Upper lobe of right lung (tissue), 1 donor: ENCODE measurements at regions not wholly inside any gene's neighbourhood (a gene's known extent, or its start where the extent isn't known, plus 50 kb on each side); places are given as distances from the start of the nearest gene placed in this dataset.

ENCODE experiments used
- ATAC-seq: fragments of 200-7000 bp; cut with Tn5 transposase; one replicate; pipeline ENCODE4 v1.9.1; 2020; ENCODE audit warnings: mild to moderate bottlenecking, moderate library complexity
- DNase-seq: peaks from one replicate; pipeline ENCODE4 v3.0.0-alpha.2; 2020
- H3K27ac ChIP-seq: fragments of 200-600 bp; one replicate; pipeline ENCODE4 v1.8.0; 2022
- H3K27me3 ChIP-seq: fragments of 200-600 bp; one replicate; pipeline ENCODE4 v1.8.0; 2022; ENCODE audit warnings: mild to moderate bottlenecking
- H3K36me3 ChIP-seq: fragments of 200-600 bp; one replicate; pipeline ENCODE4 v1.8.0; 2022
- H3K4me1 ChIP-seq: fragments of 200-600 bp; one replicate; pipeline ENCODE4 v1.8.0; 2022
- H3K4me3 ChIP-seq: fragments of 200-600 bp; one replicate; pipeline ENCODE4 v1.8.0; 2022; ENCODE audit warnings: mild to moderate bottlenecking
- H3K9me3 ChIP-seq: fragments of 200-600 bp; one replicate; pipeline ENCODE4 v1.8.0; 2022
- CTCF ChIP-seq: fragments of 200-600 bp; IDR thresholded peaks from one replicate; pipeline ENCODE4 v1.8.0; 2022; ENCODE audit warnings: antibody characterized with exemption
- intact Hi-C: fragments of 100-400 bp; cut with DNase I; formaldehyde crosslinking; loops from one replicate; pipeline ENCODE4 v1.11.0; 2022
- donor health status: DM: no; HTN: yes; CAD: no; lungs with severe emphysema.

- intact Hi-C loops, result no loop called here
- ATAC-seq, result no peak
- no peak for TF ChIP-seq CTCF
- H3K9me3 ChIP-seq, result no peaks in the 10 kb centered on the region
- H3K36me3 ChIP-seq, result no peaks in the 10 kb centered on the region
- no peak for DNase-seq
- H3K4me3 ChIP-seq, result no peak overlapping the region
- no peaks in the 10 kb centered on the region for H3K4me1 ChIP-seq
- H3K27me3 ChIP-seq, result no peaks in the 10 kb centered on the region
- no peak overlapping the region for H3K27ac ChIP-seq
Observed at GRCh38 chr1:208569181-208569580, 325.0 kb upstream of the PLXNA2 start.

GRCh38 chr1:208570362-208570761 lies 326.2 kb upstream of the PLXNA2 start:
- Histone ChIP-seq H3K27me3 (no peaks in the 10 kb centered on the region), H3K36me3 (no peaks in the 10 kb centered on the region), H3K9me3 (no peaks in the 10 kb centered on the region), H3K4me3 (no peak overlapping the region), H3K27ac (no peak overlapping the region), H3K4me1 (no peaks in the 10 kb centered on the region)
- no peak for TF ChIP-seq CTCF
- intact Hi-C loops, result no loop called here
- ATAC-seq (no peak), DNase-seq (no peak)

GRCh38 chr1:208576425-208576824 lies 332.2 kb upstream of the PLXNA2 start:
- intact Hi-C loops, result no loop called here
- Histone ChIP-seq H3K9me3 (no peaks in the 10 kb centered on the region), H3K27ac (no peak overlapping the region), H3K4me1 (no peaks in the 10 kb centered on the region), H3K36me3 (no peaks in the 10 kb centered on the region), H3K4me3 (no peak overlapping the region), H3K27me3 (no peaks in the 10 kb centered on the region)
- no peak for ATAC-seq
- no peak for TF ChIP-seq CTCF
- no peak for DNase-seq

- no peaks in the 10 kb centered on the region for H3K9me3 ChIP-seq
- no peak for ATAC-seq
- H3K27ac ChIP-seq, result no peak overlapping the region
- intact Hi-C loops, result no loop called here
- H3K4me1 ChIP-seq, result no peaks in the 10 kb centered on the region
- H3K27me3 ChIP-seq, result no peaks in the 10 kb centered on the region
- no peak for TF ChIP-seq CTCF
- DNase-seq, result no peak
- no peaks in the 10 kb centered on the region for H3K36me3 ChIP-seq
- H3K4me3 ChIP-seq, result no peak overlapping the region
Observed at GRCh38 chr1:208577381-208577905, 333.3 kb upstream of the PLXNA2 start.

- no peaks in the 10 kb centered on the region for H3K36me3 ChIP-seq
- intact Hi-C loops, result no loop called here
- H3K27me3 ChIP-seq, result no peaks in the 10 kb centered on the region
- no peaks in the 10 kb centered on the region for H3K4me1 ChIP-seq
- no peak for TF ChIP-seq CTCF
- DNase-seq, result no peak
- ATAC-seq, result no peak
- no peaks in the 10 kb centered on the region for H3K9me3 ChIP-seq
- no peak overlapping the region for H3K27ac ChIP-seq
- no peak overlapping the region for H3K4me3 ChIP-seq
Observed at GRCh38 chr1:208581209-208581608, 337.0 kb upstream of the PLXNA2 start.

GRCh38 chr1:208581667-208582066 lies 337.5 kb upstream of the PLXNA2 start:
- Histone ChIP-seq H3K9me3 (no peaks in the 10 kb centered on the region), H3K27ac (no peak overlapping the region), H3K27me3 (no peaks in the 10 kb centered on the region), H3K4me3 (no peak overlapping the region), H3K36me3 (no peaks in the 10 kb centered on the region), H3K4me1 (no peaks in the 10 kb centered on the region)
- no peak for TF ChIP-seq CTCF
- ATAC-seq, result no peak
- DNase-seq, result no peak
- intact Hi-C loops, result no loop called here
